GM21528 (cell line): ENCODE measurements at regions not wholly inside any gene's neighbourhood (a gene's known extent, or its start where the extent isn't known, plus 50 kb on each side); places are given as distances from the start of the nearest gene placed in this dataset.
"Not testable (repeated sequence)": the region's sequence is repeated elsewhere in the genome, so short reads cannot be mapped to it uniquely, and the experiment has no call there.

Experiments
- ATAC-seq: cut with Tn5 transposase; IDR thresholded peaks from one replicate; pipeline ENCODE4 v1.9.1; 2021; ENCODE audit warnings: mild to moderate bottlenecking, moderate library complexity; ENCODE audit not compliant: unreplicated experiment, low FRiP score

DNA sequence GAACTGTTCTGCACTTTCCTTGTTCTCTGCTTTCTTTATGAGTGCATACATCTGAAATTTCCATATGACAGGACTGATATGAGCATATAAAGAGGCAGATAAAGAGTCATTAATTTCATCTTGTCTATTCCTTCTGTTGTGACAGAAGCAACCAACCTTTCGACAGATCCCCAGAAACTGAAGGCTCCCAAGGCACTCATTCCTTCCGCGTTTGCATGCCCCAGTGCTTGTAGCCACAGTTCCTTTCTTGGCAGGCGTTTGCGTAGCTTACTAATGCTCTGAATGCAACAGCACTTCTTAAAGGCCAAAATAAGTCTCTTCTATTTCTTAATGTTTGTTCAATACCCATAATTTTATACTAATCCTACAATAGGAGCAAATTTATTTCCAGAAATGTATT, 94.0 kb upstream of the TBL1X start:
- no peak for ATAC-seq

GRCh38 chrX:9372866-9373265, 92.0 kb upstream of the TBL1X start:
- ATAC-seq: no peak

DNA sequence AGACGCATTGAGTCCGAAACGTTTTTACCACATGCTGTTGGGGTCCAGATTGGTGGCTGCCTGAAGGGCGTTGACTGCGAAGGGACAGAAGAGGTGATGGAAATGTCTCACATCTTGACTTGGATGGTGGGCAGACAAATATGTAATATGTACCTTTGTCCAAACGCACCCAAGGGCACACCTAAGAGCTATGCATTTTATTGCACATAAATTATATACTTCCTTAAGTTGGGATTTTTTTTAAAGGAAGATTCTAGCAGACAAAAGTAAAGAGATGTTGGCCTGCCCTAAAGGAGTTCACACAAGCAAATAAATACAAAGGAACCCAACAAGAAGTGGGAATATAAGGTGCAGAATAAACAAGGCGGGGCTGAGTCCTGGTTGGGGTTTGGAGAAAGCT, 91.1 kb upstream of the TBL1X start:
- ATAC-seq: no peak

DNA sequence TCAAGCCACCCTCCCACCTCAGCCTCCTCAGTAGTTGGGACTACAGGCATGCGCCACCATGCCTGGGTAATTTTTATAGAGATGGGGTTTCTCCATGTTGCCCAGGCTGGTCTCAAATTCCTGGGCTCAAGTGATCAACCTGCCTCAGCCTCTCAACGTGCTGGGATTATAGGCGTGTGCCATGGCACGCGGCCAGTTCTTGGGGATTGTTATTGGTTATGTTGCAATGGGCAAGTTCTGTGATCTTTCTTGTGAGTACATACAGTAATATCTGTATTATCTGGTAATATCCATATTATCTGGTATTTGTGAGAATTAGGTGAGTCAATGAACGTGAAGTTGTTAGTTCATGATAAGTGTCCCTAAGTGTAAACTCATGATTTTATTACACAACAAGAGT, 90.3 kb upstream of the TBL1X start:
- ATAC-seq: no peak

DNA sequence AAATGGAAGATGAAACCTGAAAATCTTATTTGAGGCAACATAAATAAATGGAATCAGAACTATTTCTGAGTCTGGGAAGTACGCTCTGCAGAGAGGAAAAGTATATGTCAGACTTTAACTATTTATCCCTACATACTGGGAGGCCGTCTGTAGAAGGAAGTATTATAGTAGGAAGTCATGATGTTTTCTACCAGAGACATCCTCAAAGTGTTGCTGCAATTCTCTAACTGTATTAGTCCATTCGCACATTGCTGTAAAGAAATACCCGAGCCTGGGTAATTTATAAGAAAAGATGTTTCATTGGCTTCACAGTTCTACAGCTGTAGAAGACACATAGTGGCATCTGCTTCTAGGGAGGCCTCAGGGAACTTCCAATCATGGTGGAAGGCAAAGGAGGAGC, 88.7 kb upstream of the TBL1X start:
- no peak for ATAC-seq

DNA sequence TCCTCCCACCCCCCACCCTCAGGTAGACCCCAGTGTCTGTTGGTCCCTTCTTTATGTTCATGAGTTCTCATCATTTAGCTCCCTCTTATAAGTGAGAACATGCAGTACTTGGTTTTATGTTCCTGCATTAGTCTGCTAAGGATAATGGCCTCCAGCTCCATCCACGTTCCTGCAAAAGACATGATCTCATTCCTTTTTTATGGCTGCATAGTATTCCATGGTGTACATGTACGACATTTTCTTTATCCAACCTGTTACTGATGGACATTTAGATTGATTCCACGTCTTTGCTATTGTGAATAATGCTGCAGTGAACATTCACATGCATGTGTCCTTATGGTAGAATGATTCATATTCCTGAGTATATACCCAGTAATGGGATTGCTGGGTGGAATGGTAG, 87.6 kb upstream of the TBL1X start:
- ATAC-seq: not testable (repeated sequence)

- ATAC-seq: no peak
These were observed 85.7 kb upstream of the TBL1X start for GRCh38 chrX:9378980-9379696.

GRCh38 chrX:9379697-9380551, 84.9 kb upstream of the TBL1X start:
- ATAC-seq: no peak

DNA sequence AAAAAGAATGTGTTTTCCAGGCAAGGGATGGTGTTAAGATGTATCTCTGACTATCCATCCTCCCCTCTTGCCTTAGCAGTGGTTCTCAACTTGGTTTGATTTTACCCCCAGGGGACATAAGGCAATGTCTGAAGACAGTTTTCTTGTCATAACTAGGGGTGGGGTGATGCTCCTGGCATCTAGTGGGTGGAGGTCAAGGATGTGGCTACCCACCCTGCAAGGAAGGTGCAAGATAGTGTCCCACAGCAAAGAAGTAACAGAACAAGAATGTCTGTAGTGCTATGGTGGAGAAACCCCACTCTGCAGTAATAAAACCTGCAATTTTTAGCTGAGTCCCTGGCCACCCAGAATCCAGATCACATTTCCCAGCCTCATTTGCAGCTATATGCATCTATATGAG, 81.2 kb upstream of the TBL1X start:
- no peak for ATAC-seq

DNA sequence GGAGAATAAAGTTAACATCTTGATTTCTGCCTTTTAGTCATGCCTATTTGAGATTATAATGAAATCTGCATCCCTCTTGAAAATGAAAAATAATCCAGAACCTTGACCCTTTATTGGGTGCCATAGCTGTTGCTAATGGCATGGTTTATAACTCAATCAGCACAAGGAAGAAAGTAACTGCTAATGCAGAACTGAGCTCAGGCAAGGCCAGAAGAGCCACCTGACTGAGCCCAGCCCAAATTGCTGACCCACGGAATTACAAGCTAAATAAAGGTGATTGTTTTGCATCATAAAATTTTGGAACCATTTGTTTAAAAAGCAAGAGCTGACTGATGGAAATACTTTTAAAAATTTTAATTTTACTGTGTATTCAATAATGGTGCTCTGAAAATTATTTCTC, 76.4 kb upstream of the TBL1X start:
- no peak for ATAC-seq

GRCh38 chrX:9390121-9390520, 74.7 kb upstream of the TBL1X start:
- ATAC-seq: no peak

- ATAC-seq: no peak
These were observed 74.0 kb upstream of the TBL1X start for GRCh38 chrX:9390693-9391368.

- no peak for ATAC-seq
These were observed 72.4 kb upstream of the TBL1X start for GRCh38 chrX:9392445-9392844.

DNA sequence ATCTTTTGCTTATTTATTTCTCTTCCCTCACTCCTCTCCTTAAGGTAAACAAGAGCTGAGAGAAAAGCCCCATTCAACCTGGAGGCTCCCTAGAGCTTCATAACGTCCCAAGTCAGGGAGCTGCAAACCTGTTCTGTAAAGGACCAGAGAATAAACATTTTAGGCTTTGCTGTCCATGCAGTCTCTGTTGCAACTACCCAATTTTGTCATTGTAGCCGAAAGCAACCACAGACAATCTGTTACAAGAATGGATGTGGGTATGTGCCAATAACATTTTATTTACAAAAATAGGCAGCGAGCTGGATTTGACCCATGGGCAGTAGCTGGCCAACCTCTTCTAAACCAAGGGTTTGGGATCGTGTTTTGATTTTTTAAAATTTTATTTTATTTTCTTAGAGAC, 71.3 kb upstream of the TBL1X start:
- ATAC-seq: no peak

DNA sequence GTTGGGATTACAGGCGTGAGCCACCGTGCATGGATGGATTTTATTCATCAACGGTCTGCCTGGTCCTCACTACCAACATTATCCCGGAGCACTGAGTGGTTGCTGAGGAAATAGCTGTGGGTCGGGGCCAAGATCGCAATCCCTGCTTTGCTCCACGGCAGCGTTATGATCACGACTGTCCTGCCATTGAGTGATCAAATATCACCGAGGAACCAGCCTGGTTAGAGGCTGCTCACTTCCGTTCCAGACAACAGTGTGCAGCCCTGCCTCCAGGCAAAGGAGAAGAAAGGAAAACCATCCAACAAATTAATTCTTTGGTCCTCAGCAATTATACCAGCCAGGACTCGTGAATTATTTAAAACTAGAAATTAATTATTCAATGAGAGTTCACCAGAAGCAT, 70.6 kb upstream of the TBL1X start:
- ATAC-seq: no peak

DNA sequence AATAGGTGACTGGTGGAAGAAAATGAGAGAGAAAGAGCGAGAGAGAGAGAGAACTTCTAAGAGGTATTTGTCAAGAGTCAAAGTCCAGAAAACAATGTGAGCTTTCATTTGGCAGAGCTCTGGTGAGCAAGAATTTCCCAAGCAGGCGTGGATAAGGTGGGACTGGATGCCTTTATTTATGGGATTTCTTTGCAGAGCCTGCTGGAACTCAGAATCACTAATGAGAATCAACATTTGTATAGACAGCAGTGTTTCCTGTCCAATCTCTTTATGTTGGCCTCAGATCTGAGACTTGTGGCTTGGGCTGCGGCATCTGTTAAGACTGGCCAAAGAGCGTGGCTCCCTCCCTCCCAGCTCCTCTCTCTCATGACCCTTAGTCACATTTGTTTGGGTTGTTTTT, 67.9 kb upstream of the TBL1X start:
- no peak for ATAC-seq

DNA sequence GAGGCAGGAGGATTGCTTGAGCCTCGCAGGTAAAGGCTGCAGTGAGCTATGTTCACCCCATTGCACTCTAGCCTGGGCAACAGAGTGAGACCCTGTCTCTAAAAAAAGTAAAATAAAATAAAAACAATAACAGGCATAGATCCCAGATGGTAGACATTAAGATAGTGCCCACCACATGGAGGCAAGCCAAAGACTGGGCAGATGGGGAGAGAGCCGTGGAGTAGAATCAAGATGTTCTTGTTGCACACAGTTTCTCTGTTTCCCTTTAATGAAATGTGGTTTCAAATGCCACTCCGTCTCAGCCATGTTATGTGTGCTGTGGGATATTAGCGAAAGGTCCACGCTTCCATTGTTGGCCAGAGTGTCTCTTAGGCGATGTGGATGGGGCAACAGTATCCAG, 63.8 kb upstream of the TBL1X start:
- ATAC-seq: no peak

DNA sequence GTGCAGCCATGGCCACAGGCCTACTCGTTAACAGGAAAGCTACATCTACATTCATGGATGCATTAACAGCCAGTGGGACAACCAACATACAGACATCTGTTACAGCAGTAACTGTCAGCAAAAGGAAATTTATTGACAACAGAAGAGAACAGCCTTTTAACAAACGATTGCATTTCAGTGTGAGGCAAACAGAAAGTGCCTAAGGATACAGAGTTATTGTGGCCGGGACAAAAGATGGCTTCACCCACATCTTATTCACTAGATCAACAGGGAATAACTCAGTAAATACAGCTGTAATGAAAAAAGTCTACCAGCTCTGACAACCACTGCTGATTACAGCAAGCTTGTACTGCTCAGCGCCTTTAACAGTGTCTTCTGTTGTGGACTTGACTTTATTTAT, 61.5 kb upstream of the TBL1X start:
- no peak for ATAC-seq

DNA sequence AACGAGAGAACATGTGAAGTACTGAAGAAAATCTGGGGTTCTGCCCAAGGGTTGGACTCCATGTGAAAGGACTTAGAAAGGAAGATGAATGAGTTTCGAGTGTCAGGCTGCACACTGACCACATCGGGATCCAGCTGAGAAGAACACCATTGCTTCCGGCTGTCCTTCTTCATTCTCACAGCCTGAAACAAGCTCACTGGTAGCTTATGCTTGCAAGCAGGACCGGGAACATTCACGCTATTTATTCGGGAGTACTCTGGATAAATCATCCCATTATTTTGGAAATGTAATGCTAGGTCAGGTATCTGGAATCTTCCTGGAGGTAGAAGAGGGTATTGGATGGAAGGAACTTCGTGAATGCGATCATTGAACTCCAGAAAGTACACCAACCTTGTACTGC, 59.2 kb upstream of the TBL1X start:
- ATAC-seq: not testable (repeated sequence)

DNA sequence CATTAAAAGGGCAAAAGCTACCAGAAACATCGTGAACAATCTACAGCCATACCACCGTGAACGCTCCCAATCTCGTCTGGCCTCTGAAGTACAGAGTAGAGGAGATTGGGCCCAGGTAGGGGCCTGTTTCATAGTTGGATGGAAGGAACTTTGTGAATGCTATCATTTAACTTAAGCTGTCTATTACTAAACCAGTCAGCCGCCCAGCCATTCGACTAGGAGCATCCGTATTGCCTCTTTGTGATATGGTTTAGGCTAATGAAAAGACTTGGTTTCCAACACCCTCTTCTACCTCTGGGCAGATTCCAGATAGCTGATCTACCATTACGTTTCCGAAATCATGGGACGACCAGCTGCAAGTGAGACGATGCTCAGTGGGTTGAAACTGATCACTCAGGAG, 54.0 kb upstream of the TBL1X start:
- not testable (repeated sequence) for ATAC-seq

DNA sequence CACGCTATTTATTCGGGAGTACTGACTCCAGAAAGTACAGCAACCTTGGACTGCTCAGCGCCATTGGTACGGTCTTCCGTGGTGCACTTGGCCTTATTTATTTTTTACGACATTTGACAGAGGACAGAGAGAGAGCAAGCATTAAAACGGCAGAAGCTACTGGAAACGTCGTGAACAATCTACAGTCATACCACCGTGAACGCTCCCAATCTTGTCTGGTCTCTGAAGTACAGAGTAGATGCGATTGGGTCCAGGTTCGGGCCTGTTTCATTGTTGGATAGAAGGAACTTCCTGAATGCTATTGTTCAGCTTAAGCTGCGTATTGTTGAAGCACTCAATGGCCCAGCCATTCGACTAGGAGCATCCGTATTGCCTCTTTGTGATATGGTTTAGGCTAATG, 53.2 kb upstream of the TBL1X start:
- ATAC-seq: not testable (repeated sequence)

- no peak for ATAC-seq
These were observed 50.4 kb upstream of the TBL1X start for GRCh38 chrX:9414416-9414815.
